NCI-H2081 treated with DMSO at 0.1 percent for 48 hours (cell line): ENCODE measurements at regions not wholly inside any gene's neighbourhood (a gene's known extent, or its start where the extent isn't known, plus 50 kb on each side); places are given as distances from the start of the nearest gene placed in this dataset.

ENCODE experiments used
- DNase-seq: peaks from one replicate; lab custom pipeline; 2025; lab: John Stamatoyannopoulos, UW

DNA sequence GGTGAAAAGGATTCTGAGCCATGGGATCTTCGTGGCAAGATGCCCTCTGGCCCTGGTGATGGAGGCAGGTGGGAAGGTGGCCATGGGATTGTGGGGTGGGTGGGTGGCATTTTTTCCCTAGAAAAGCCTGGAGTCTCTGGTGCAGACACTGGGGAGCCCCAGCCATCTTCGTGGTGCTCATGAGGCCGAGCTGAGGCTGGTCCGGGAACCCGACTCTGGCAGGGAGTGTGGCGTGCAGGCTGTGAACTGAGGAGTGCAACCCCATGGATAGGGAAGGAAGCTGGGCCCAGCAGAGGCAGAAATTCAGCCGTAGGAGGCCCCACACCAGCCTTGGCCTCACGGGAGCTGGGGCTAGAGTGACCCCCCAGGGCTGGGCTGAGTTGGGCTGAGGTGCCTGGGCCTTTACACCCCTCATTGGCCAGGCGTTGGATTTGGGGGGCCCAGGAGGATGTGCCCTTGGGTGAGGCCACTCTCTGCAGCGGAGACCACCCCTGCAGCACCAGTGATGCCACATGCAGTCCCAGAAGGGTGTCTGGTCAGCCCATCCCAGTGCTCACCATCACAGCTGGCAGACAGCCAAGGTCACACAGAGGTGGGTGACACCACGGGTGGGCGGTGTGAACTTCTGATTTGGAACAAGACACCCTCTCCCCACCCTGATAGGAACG is 115.6 kb upstream of the HDAC4 start:
- DNase-seq, result no peak

DNA sequence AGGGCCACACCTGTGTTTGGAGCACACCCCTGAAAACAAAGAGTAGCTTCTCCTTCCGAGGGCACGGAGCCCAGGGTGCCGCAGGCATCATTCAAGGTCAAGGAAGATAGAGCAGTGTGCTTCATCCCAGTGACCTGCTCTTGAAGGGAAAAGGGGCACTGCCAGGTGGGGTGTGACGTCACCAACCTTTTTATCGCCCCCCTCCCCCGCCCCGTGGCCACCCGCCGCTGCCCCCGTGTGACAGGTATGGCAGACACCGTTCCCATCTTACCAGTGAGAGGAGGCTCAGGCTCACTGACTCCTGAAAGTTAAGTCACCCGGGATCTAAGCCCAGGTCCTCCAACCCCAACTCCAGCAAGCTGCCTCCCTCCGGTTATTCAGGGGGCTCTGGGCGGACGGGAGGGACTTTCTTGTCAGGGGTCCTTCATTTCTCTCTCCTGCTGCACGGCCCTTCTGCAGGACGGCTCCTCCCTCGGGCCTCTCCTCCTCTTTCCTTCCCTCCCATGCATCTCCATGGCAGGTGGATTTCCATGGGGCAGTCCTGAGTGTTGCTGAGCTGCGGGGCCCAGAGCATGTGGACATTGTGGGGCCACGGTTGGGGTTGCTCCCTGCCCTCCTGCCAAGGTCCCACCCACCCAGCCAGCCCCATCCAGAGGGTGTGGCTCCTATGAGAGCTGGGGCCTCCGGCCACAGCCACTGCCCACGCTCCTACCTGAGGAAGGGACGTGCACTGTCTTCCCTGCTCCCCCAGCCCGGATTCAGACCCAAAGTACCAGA is 114.1 kb upstream of the HDAC4 start:
- no peak for DNase-seq

DNA sequence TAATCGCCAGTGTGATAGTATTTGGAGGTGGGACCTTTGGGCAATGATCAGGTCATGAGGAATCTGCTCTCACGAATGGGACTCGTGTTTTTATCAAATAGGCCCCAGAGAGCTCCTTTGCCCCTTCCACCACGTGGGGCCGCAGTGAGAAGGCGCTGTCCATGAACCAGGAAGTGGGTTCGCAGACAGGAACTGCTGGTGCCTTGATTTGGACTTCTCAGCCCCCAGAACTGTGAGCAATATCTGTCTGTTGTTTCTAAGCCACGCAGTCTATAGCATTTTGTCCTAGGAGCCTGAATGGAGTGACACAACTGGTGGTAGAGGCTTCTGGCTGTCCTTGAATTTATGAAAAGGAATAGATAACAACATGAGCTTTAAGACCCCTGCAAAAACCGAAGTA is 111.2 kb upstream of the HDAC4 start:
- no peak for DNase-seq

DNA sequence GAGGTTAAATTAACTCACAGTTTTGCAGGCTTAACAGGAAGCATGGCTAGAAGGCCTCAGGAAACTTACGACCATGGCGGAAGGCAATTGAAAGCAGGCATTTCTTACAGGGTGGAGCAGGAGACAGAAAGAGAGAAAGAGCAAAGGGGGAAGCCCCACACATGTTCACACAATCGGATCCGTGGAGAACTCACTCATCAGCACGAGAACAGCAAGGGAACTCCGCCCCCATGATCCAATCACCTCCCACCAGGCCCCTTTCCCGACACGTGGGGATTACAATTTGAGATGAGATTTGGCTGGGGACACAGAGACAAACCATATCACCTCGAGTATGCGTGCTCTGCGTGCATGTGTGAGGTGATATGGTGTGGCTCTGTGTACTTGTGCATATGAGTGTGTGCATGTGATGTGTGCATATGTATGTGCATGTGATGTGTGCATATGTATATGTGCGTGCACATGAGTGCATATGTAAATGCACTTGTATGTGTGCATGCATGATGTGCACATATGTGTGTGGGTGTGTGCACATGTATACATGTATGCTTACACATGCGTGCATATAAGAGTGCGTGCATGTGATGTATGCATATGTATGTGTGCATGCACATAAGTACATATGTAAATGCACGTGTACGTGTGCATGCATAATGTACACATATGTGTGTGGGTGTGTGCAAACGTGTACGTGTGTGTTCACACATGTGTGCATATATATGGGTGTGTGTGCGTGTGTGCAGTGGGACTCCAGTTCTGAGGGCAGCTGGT is 108.7 kb upstream of the HDAC4 start:
- no peak for DNase-seq

DNA sequence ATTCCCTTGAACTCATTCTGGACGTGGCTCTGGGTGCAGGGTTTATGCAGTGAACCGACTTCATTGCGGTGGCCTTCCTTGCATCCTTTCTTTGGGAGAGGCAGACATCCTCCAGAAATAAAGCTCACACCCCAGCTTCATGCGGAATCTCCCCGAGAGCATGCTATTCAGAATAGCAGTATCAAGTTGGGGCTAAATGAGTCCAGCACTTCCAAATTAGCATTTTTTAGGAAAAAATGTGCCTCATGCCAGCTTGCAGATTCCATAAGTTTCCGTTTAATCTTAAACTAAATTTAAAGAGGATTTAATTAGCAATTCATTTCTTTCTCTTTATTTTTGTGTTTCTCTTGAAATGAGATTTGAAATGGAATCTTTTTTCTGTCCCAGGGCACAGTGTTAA is 107.4 kb upstream of the HDAC4 start:
- DNase-seq, result no peak

DNA sequence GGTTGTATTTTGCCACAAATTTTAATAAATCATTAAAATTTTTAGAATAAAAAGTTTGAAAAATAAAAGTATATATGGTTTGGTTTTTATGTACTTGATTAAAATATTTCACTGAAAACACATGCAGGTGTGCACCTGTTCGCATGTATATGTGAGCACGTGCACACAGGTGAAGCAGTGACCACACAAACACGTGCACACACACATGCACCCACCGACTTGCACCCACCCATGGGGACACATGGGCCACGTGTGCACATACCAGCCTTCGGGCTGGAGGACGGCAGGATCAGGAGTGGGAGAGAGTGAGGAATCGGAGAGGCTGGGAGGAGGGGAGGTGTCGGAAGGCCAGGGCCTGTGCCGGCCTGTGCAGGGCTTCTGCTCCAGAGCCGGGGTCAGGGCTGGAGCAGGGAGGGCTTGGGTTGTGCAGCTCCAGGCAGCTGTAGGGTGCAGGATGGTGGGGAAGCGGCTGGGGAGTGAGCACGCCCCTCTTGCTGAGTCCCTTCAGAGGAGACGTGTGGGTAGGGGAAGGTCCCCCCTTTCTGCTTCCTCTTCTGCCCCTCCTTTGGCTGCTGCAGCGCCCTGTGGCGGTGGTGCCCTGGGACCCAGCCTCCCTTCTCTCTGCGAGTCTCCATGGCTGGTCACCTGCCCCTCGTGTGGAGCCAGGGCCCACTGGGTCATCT is 106.9 kb upstream of the HDAC4 start:
- DNase-seq, result no peak

DNA sequence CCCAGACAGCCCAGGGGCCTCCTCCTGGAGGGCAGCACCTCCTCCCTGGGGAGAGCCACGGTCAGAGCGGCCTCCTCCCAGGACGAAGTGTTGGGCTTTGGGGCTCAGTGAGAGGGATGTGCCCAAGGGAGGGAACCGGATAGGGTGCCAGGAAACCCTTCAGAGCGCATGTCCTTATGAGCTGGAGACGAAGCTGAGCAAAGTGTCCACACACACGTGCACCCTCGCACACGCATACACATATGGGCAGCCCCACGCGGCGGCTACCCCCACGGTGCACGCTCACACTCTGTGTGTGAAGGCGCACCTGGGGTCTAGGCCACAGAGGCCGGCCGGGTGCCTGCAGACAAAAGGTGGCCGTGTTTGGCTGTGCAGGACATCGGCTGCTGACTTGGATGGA is 106.1 kb upstream of the HDAC4 start:
- DNase-seq, result no peak

DNA sequence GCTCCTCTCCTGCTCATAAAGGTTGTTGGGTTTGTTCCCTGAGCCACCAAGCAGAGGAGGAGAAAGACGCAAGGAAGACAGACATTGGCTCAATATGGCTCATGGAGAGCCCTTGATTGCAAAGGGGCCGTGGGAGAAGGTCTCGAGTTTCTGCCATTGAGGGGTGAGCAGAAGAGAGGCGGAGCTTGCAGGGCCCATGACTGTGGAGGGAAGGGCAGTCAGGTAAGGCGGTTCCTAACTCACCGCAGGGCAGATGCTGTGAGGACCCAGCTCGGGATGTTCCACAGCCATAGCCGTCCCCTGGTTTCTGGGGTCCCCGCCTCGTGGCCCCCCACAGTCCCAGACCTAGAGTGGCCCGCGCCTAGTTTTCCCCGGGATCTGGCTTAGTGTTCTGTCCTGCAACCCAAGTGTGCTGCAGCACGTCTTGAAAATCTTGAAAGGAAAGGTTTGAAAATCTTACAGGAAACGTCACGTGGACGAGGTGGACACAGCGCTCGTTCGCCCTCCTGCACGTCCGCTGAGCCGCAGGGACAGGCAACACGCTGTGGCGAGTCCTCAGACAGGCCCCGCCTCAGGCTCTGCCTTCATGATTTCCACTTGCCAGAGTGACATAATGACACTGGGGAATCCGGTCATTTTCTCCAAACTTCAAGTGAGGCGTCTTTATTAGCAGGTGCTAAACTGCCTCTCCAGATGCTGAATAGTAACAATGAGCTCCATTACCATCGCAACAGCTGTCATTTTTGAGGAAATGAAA is 105.5 kb upstream of the HDAC4 start:
- no peak for DNase-seq

DNA sequence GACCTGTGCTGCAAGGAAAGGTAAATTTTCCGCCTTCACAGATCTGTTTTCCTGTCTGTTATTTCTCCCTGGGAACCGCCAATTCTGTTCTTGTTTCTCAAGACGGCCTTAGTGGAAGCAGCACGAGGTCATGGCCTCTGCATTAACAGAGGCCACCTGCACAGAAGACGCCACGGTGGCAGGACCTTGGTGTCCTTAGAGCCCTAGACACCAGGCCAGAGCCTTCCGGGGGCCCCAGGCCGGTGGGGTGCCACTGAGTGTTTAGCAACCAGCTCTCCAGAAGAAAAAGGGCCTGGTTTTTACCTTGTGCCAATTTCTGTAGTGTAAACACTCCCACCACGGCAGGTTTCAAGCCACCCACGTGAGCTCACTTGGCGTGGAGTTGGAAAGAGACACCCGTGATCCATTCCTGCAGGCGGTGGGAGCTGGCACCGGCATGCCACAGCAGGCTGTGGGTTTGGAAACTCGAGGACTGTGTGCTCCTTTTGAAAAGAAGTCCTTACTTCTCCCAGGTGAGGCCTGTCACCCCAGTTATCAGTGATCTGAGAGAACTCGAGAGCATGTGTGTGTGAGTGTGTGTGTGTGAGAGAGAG is 103.9 kb upstream of the HDAC4 start:
- DNase-seq, result no peak

DNA sequence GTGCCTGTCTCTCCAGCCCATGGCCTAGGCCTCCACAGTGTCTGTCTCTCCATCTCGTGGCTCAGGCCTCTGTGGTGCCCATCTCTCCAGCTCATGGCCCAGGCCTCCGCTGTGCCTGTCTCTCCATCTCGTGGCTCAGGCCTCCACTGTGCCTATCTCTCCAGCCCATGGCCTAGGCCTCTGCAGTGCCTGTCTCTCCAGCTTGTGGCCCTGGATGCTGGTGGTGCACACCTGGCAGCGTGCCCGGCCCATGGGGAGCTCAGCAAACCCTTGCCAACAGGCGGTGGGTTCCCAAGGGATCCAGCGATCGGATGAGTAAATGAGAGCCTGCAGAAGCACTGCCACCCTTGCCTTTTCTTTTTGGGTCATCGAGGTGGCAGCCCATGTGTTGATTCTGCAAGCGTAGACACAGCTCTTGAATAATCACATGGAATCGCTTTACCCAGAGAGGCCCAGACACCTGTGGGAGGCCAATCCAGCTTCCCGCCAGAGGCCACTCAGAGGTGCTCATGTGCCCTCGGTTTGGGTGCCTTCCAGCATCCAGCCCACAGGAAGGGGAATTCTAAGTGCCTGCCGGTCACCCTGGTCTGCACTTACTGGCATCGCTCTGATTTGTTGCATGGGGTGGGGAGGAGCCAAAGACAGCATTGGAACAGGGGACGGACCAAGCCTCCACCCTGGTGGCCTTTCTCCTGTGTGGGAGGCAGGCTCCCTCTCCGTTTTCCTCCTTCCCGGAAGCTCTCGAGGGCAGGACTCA is 101.8 kb upstream of the HDAC4 start:
- DNase-seq, result no peak

DNA sequence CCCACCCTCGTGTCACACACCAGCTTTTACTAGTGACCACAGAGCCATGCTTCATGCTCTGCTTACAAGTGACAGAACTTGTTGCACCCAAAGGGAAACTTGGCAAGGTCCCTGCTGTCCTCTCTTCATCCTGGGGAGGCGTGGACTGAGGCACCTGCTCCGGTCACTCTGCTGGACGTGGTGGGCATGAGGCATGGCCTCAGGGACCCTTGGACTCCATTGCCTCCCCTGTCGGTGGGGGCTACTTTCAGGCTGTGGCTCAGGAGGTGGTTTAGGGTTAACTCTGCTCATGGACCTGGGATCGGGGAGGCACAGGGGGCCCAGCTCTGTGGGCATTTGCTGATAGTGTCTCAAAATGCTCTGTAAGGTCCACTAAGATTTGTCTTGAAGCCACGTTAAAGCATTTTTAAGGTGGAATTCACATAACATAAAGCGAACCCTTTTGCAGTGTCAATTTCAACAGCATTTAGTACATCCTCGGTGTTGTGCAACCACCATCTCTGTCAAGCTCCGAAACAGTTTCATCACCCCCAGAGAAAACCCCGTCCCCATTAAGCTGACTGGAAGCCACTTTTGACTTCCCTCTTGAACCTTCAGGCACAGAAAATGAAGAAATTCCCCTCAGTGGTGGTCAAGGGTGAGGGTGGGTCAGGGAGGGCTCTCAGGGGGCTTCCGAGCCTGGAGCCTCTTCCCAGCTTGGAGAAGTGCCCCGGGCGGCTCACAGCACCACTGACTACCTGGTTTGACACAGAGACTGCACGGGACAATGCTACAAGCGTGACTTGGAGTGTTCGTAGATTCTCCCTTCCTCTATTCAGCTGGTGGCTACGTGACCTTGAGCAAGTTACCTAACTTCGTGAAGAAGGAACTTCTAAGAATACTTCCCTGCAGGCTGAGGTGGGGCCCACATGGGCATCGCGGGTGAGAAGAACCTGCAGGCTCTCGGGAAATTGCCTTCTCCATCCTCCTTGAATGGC is 100.0 kb upstream of the HDAC4 start:
- DNase-seq, result no peak

DNA sequence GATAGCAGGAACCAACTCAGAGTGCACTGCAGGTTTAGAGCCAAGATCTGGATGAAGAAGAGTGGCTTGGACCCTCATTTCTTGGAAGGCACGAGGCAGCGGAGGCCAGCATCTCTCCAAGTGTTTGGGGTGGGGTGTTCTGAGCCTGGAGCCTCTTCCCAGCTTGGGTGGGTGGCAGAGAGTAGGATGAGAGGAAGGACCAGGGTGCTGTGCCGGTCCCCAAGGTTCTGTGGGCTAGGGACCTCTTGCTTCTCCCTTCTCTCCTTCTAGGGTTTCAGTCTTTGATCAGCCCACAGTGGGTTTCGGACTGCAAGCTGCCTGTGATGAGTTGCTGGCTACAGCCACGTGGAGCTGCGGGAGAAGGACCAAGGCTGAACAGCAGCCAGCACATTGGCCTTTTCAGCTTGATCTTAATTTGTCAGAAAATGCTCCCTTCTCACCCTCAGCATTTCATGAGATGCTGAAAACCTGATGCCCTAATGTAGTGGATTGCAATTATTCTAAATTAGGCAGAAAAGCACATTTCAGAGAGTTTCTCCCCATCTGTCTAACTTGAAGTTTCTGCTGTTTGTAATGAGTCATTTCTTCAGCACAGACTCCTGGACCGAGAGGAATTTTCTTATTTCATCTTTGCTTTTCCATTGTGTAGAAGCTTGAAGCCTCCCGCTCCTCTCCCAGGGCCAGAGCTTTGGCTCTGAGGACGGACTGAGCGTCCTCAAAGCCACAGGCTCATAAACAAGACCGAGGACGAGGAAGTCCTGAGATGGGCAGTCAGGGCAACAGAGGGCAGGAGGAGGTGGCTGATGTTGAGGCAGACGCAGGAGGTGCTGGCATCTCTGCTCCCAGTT is 99.1 kb upstream of the HDAC4 start:
- no peak for DNase-seq

DNA sequence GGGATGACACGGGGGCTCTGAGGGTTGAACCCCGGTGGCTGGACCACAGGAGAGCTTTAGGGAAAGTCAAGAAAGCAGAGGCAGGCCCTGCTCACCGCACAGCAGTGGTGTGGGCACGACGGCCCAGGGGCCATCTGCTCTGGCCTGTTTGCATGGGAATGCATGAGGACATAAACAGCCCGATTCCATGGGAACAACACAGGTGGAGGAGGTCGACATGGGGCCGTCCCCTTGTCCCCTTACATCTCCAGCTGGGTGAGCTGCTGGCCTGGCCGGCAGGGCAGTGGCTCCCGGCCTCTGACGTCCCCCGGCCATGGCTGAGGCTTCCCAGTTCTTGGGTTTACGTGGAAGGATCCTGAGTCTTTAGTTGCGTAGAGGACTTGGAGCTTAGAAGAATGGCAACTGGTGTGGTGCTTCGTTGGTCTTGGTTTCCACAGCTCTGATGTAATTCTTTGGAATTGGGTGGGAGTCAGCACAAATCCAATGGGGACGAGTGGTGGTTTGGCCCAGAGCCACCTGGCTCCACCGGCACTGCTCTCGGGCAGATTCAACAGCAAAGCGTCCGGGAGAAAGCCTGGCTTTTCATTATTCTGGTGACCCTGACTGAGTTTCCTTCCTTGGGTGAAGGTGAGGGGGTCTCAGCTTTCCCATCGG is 98.3 kb upstream of the HDAC4 start:
- DNase-seq, result no peak

DNA sequence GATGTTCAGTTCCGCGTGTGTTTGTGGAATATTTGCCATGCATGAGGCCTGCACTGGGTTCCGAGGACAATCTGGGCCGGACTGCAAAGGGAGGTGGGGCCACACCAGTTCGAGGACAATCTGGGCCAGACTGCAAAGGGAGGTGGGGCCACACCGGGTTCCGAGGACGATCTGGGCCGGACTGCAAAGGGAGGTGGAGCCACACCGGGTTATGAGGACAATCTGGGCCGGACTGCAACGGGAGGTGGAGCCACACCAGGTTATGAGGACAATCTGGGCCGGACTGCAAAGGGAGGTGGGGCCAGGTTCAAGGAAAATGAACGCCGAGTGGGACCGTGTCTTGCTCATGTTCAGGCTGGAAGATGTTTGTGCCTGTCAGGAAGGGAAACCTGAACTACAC is 97.8 kb upstream of the HDAC4 start:
- DNase-seq, result no peak

DNA sequence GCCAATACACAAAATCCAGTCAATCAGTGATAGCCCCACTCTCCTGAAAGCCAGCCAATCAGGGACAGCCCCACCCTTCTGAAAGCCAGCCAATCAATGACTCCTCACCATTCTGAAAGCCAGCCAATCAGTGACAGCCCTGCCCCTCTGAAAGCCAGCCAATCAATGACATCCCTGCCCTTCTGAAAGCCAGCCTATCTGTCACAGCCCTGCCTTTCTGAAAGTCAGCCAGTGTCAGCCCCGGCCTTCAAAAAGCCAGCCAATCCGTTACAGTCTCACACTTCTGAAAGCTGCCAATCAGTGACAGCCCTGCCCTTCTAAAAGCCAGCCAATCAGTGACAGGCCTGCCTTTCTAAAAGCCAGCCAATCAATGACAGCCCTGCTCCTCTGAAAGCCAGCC is 95.9 kb upstream of the HDAC4 start:
- DNase-seq, result no peak

DNA sequence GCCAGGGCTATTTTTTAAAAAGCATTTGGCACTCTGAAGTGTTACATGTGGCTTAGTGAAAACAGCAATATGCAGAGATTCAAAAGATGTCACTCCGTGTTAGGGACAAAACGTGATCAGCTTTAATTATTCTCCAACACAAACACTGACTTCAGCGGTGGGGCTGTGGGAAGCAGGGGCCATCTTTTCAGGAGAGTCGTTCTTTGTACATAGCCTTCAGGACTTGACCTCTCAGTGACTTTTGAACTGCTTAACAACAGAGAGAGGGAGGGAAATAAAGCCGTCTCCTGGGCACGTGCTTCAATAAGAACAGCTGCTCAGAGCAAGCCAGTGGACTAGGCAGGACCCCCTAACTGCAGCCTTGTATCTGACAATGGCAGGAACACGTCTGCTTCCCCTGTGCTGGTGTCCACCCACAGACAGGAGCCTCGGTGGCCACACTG is 95.0 kb upstream of the HDAC4 start:
- DNase-seq, result no peak

DNA sequence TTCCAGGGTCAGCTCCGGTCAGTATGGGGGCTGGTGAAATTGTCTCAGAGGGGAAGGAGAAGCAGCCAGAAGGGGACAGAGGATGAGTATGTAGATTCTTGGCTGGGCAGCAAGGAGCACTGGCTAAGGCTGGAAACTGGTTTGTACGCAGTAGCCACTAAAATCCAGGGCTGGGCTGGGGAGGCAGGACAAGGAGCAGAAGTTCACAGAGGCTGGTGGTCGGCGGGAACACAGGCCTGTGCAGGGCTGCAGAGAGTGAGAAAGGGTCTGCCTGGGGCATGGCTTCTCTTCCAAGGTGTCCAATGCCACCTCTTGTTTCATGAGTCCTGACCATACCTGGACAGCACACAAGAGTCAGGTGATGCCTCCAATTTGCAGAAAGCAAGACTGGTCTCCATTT is 94.4 kb upstream of the HDAC4 start:
- DNase-seq, result no peak

DNA sequence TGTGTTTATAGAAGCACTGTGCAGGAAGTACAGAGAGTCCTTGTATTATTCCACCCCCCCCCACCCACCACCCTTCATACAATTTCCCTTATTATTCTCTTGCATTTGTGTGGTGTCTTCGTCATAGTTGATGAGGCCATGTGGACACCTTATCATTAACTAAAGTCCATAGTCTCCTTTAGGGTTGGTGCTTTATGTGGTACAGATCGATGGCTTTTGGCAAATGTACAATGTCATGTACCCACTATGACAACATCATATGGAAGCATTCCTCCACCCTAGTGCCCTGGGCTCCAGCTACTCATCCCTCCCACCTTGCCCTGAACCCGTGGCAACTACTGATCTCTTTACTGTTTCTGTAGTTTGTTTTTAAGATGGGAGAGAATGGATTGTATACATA is 93.8 kb upstream of the HDAC4 start:
- DNase-seq, result no peak
